ENCODE measurements at regions not wholly inside any gene's neighbourhood (a gene's known extent, or its start where the extent isn't known, plus 50 kb on each side); places are given as distances from the start of the nearest gene placed in this dataset.

GRCh38 chr1:162956922-162957321, 95.9 kb upstream of the CCDC190 start:
- H3K9me3 ChIP-seq, result no peaks in the 10 kb centered on the region
- DNase-seq, result no peak
- TF ChIP-seq, protein P1, sequence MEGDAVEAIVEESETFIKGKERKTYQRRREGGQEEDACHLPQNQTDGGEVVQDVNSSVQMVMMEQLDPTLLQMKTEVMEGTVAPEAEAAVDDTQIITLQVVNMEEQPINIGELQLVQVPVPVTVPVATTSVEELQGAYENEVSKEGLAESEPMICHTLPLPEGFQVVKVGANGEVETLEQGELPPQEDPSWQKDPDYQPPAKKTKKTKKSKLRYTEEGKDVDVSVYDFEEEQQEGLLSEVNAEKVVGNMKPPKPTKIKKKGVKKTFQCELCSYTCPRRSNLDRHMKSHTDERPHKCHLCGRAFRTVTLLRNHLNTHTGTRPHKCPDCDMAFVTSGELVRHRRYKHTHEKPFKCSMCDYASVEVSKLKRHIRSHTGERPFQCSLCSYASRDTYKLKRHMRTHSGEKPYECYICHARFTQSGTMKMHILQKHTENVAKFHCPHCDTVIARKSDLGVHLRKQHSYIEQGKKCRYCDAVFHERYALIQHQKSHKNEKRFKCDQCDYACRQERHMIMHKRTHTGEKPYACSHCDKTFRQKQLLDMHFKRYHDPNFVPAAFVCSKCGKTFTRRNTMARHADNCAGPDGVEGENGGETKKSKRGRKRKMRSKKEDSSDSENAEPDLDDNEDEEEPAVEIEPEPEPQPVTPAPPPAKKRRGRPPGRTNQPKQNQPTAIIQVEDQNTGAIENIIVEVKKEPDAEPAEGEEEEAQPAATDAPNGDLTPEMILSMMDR (IDR thresholded peaks at IDR 0.05; ENCODE audit: low read depth, low read length), result no peak
- no peaks in the 10 kb centered on the region for H3K36me3 ChIP-seq
- H3K27me3 ChIP-seq, result no peaks in the 10 kb centered on the region
- no peak overlapping the region for H3K4me3 ChIP-seq (ENCODE audit: low read depth, low read length)
- no peaks in the 10 kb centered on the region for H3K4me1 ChIP-seq

- no peaks in the 10 kb centered on the region for H3K36me3 ChIP-seq
- no peaks in the 10 kb centered on the region for H3K9me3 ChIP-seq
- no peaks in the 10 kb centered on the region for H3K4me1 ChIP-seq
- no peaks in the 10 kb centered on the region for H3K27me3 ChIP-seq
- TF ChIP-seq, protein P1 (IDR thresholded peaks at IDR 0.05; ENCODE audit: low read depth, low read length), result no peak
- DNase-seq, result no peak
- H3K4me3 ChIP-seq (ENCODE audit: low read depth, low read length), result no peak overlapping the region
These were observed 93.8 kb upstream of the CCDC190 start for GRCh38 chr1:162954824-162955223.

GRCh38 chr1:162952956-162953355, 92.0 kb upstream of the CCDC190 start:
- H3K9me3 ChIP-seq, result no peaks in the 10 kb centered on the region
- no peaks in the 10 kb centered on the region for H3K27me3 ChIP-seq
- TF ChIP-seq, protein P1 (IDR thresholded peaks at IDR 0.05; ENCODE audit: low read depth, low read length), result no peak
- H3K4me3 ChIP-seq (ENCODE audit: low read depth, low read length), result no peak overlapping the region
- no peaks in the 10 kb centered on the region for H3K4me1 ChIP-seq
- DNase-seq, result no peak
- H3K36me3 ChIP-seq, result no peaks in the 10 kb centered on the region

- DNase-seq, result no peak
- Histone ChIP-seq H3K36me3 (no peaks in the 10 kb centered on the region), H3K4me3 (ENCODE audit: low read depth, low read length) (no peak overlapping the region), H3K4me1 (peaks cover 9% of the 10 kb centered on the region), H3K9me3 (no peaks in the 10 kb centered on the region), H3K27me3 (no peaks in the 10 kb centered on the region)
- TF ChIP-seq, protein P1 (IDR thresholded peaks at IDR 0.05; ENCODE audit: low read depth, low read length), result no peak
These were observed 90.8 kb upstream of the CCDC190 start for GRCh38 chr1:162951553-162952315.

DNA sequence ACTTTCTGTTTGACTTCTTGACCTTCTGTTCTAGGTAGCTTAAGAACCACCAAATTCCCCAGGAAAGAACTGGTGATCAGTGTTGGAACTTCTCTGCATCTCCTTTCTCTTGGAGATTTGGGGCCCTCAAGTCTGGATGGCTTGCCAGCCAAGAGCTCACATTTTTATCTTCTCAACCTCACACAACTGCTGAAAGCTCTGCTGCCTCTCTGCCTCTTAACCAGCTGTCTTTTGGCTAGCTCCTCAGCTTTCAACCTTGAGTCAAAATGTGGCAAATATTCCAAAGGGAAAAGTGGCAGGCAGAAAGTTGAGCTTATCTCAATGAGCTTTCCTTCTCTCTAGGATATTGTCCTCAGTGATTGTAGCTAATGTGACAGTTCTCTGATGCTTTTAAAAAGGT, 89.2 kb upstream of the CCDC190 start:
- H3K36me3 ChIP-seq, result no peaks in the 10 kb centered on the region
- peaks cover 19% of the 10 kb centered on the region for H3K4me1 ChIP-seq
- H3K9me3 ChIP-seq, result no peaks in the 10 kb centered on the region
- TF ChIP-seq, protein P1 (IDR thresholded peaks at IDR 0.05; ENCODE audit: low read depth, low read length), result no peak
- no peak for DNase-seq
- no peaks in the 10 kb centered on the region for H3K27me3 ChIP-seq
- H3K4me3 ChIP-seq (ENCODE audit: low read depth, low read length), result no peak overlapping the region

GRCh38 chr1:162946701-162947100, 85.7 kb upstream of the CCDC190 start:
- no peaks in the 10 kb centered on the region for H3K36me3 ChIP-seq
- H3K27me3 ChIP-seq, result no peaks in the 10 kb centered on the region
- H3K9me3 ChIP-seq, result no peaks in the 10 kb centered on the region
- no peak for DNase-seq
- TF ChIP-seq, protein P1 (IDR thresholded peaks at IDR 0.05; ENCODE audit: low read depth, low read length), result no peak
- no peak overlapping the region for H3K4me3 ChIP-seq (ENCODE audit: low read depth, low read length)
- H3K4me1 ChIP-seq, result peaks cover 45% of the 10 kb centered on the region
